ENCODE measurements at regions not wholly inside any gene's neighbourhood (a gene's known extent, or its start where the extent isn't known, plus 50 kb on each side); places are given as distances from the start of the nearest gene placed in this dataset.

DNA sequence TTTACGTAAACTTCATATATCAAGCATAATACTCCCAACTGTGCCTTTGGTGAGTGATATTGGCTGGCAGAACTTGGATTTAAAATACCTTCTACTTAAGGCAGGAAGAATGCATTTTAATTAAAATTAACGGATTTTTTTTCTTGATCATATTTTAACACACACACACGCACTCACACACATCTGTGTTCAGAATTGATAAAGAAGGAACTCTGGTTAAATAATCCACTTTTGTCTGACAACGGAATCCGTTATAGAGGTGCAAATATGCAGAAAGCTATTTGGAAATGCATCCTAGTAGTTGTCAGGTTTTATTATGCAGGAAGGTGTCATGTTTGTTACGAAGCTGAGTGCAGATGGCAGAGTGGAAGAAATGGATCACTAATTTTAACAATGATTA, 105.5 kb upstream of the ZNF536 start:
- Mint-ChIP-seq H3K9me3 (ENCODE audit: unreplicated experiment) (peaks cover 7% of the 10 kb centered on the region), H3K27me3 (ENCODE audit: unreplicated experiment) (peaks cover 9% of the 10 kb centered on the region), H3K36me3 (ENCODE audit: unreplicated experiment) (no peaks in the 10 kb centered on the region), H3K4me3 (ENCODE audit: unreplicated experiment) (no peak overlapping the region), H3K4me1 (ENCODE audit: low read depth, unreplicated experiment) (peaks cover 20% of the 10 kb centered on the region), H3K27ac (ENCODE audit: unreplicated experiment) (no peak overlapping the region)
- TF ChIP-seq, protein P1, sequence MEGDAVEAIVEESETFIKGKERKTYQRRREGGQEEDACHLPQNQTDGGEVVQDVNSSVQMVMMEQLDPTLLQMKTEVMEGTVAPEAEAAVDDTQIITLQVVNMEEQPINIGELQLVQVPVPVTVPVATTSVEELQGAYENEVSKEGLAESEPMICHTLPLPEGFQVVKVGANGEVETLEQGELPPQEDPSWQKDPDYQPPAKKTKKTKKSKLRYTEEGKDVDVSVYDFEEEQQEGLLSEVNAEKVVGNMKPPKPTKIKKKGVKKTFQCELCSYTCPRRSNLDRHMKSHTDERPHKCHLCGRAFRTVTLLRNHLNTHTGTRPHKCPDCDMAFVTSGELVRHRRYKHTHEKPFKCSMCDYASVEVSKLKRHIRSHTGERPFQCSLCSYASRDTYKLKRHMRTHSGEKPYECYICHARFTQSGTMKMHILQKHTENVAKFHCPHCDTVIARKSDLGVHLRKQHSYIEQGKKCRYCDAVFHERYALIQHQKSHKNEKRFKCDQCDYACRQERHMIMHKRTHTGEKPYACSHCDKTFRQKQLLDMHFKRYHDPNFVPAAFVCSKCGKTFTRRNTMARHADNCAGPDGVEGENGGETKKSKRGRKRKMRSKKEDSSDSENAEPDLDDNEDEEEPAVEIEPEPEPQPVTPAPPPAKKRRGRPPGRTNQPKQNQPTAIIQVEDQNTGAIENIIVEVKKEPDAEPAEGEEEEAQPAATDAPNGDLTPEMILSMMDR (IDR thresholded peaks at IDR 0.05; ENCODE audit: partially characterized antibody, unreplicated experiment), result no peak
- DNase-seq, result no peak

DNA sequence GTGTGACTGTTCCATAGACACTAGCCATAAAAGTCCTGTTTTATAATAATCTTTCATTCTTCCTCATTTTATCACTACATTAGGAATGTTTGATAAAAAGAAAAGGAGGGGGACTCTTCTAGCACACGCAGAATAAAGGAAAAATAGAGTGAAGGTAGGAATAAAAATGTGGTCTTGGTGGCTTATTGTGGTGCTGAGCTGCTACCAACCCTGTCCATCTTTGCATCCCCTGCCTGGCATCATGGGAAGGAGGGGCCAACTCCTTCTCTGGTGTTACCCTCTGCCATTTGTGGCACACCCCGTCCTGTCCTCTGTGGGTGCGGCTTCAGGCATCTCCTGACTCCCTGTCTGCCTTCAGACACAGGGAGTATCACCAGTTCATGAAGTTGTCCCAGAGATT, 104.9 kb upstream of the ZNF536 start:
- Mint-ChIP-seq H3K27me3 (ENCODE audit: unreplicated experiment) (peaks cover 9% of the 10 kb centered on the region), H3K36me3 (ENCODE audit: unreplicated experiment) (no peaks in the 10 kb centered on the region), H3K4me1 (ENCODE audit: low read depth, unreplicated experiment) (peaks cover 20% of the 10 kb centered on the region), H3K27ac (ENCODE audit: unreplicated experiment) (no peak overlapping the region), H3K4me3 (ENCODE audit: unreplicated experiment) (no peak overlapping the region), H3K9me3 (ENCODE audit: unreplicated experiment) (peaks cover 7% of the 10 kb centered on the region)
- no peak for DNase-seq
- TF ChIP-seq, protein P1 (IDR thresholded peaks at IDR 0.05; ENCODE audit: partially characterized antibody, unreplicated experiment), result no peak

GRCh38 chr19:30268601-30269000, 103.6 kb upstream of the ZNF536 start:
- Mint-ChIP-seq H3K36me3 (ENCODE audit: unreplicated experiment) (peaks cover 6% of the 10 kb centered on the region), H3K4me1 (ENCODE audit: low read depth, unreplicated experiment) (peaks cover 20% of the 10 kb centered on the region), H3K27me3 (ENCODE audit: unreplicated experiment) (peaks cover 6% of the 10 kb centered on the region), H3K9me3 (ENCODE audit: unreplicated experiment) (peaks cover 6% of the 10 kb centered on the region), H3K4me3 (ENCODE audit: unreplicated experiment) (no peak overlapping the region), H3K27ac (ENCODE audit: unreplicated experiment) (no peak overlapping the region)
- no peak for DNase-seq
- TF ChIP-seq, protein P1 (IDR thresholded peaks at IDR 0.05; ENCODE audit: partially characterized antibody, unreplicated experiment), result no peak

DNA sequence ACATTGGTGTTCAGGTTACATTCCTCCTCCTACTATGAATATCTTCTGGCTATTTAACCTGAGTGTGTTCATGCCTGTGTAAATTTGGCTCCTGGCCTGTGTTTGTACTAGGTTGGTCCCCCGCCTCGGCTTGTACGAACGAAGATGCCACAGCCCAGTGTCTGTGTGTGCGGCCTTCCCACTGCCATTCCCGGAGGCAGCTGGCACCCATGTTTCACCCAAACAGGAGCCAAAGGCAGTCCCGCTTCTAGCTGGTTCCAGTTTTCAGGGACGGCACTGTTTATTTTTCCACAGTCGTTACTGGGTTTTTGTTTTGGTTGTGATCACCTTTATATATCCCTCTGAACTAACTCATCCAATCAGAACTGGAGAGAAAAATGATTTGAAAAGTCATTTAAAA, 102.5 kb upstream of the ZNF536 start:
- DNase-seq, result no peak
- Mint-ChIP-seq H3K9me3 (ENCODE audit: unreplicated experiment) (peaks cover 6% of the 10 kb centered on the region), H3K36me3 (ENCODE audit: unreplicated experiment) (peaks cover 8% of the 10 kb centered on the region), H3K4me1 (ENCODE audit: low read depth, unreplicated experiment) (peaks cover 13% of the 10 kb centered on the region), H3K27ac (ENCODE audit: unreplicated experiment) (no peak overlapping the region), H3K4me3 (ENCODE audit: unreplicated experiment) (no peak overlapping the region), H3K27me3 (ENCODE audit: unreplicated experiment) (peaks cover 3% of the 10 kb centered on the region)
- TF ChIP-seq, protein P1 (IDR thresholded peaks at IDR 0.05; ENCODE audit: partially characterized antibody, unreplicated experiment), result no peak

DNA sequence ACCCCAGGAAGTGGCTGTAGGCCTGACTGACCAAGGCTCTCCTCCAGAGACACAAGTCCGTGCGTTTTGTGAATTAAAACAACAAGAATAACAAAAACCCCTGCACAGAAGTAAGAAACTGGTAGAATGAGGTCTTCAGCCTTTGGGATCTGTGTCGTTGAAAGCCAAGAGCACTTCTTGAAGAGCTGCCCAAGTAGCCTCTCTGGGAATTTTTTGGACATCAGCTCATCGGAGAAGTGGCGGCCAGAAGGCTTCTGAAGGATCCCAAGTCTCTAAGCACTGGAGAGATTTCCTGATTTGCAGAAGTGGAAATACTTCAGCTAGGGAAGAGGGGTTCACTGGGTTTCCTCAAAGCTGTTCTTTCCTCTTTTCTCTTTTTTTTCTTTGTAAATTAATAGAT, 100.4 kb upstream of the ZNF536 start:
- H3K36me3 Mint-ChIP-seq (ENCODE audit: unreplicated experiment), result peaks cover 8% of the 10 kb centered on the region
- no peak for DNase-seq

More for the DNA sequence above, 100.4 kb upstream of the ZNF536 start:
- Mint-ChIP-seq H3K27me3 (ENCODE audit: unreplicated experiment) (peaks cover 3% of the 10 kb centered on the region), H3K27ac (ENCODE audit: unreplicated experiment) (no peak overlapping the region), H3K4me1 (ENCODE audit: low read depth, unreplicated experiment) (peaks cover 7% of the 10 kb centered on the region), H3K9me3 (ENCODE audit: unreplicated experiment) (peaks cover 7% of the 10 kb centered on the region), H3K4me3 (ENCODE audit: unreplicated experiment) (no peak overlapping the region)
- TF ChIP-seq, protein P1 (IDR thresholded peaks at IDR 0.05; ENCODE audit: partially characterized antibody, unreplicated experiment), result no peak
